GM12878 (cell line): ENCODE measurements at regions not wholly inside any gene's neighbourhood (a gene's known extent, or its start where the extent isn't known, plus 50 kb on each side); places are given as distances from the start of the nearest gene placed in this dataset.

Experiments used
- ATAC-seq: fragments of 200-7000 bp; cut with Tn5 transposase; 3 replicates; pipeline ENCODE4 v1.9.1; 2020; ENCODE audit warnings: mild to moderate bottlenecking, moderate library complexity
- BruUV-seq: library from RNA; stranded (reverse); fragments of 400-500 nt; replicated peaks from 2 replicates; lab custom pipeline; 2021; lab: Mats Ljungman, UMichigan
- CTCF ChIA-PET: fragments of 300-600 bp; sonication (Branson Sonifier 250); formaldehyde crosslinking; extraction: SDS; loops from one replicate; lab custom pipeline; 2021; ENCODE audit warnings: inconsistent platforms; lab: Yijun Ruan, JAX
- POLR2A ChIA-PET: fragments of 350-600 bp; formaldehyde crosslinking; extraction: SDS; loops from one replicate; lab custom pipeline; 2021; ENCODE audit warnings: inconsistent platforms; lab: Charles Lee
- RAD21 ChIA-PET: fragments of 300-600 bp; sonication (Branson Sonifier 250); formaldehyde crosslinking; loops from one replicate; lab custom pipeline; 2023; ENCODE audit warnings: antibody characterized with exemption; ENCODE audit not compliant: unreplicated experiment; lab: Charles Lee
- SMC1A ChIA-PET: fragments of 300-600 bp; sonication (Branson Sonifier 250); formaldehyde crosslinking; loops from one replicate; lab custom pipeline; 2023; ENCODE audit not compliant: unreplicated experiment, uncharacterized antibody; lab: Charles Lee
- DNase-seq: peaks from one replicate; pipeline ENCODE4 v3.0.0-alpha.2; 2011; ENCODE audit warnings: low read depth, low spot score
- FAIRE-seq: peaks from 3 replicates; lab custom pipeline; 2011; peaks lifted over from hg19 to GRCh38; lab: Jason Lieb, UNC
- H2AFZ ChIP-seq: 2 replicates; pipeline ENCODE4 v1.6.0; 2011; ENCODE audit warnings: low read depth, low read length, control low read depth; ENCODE audit not compliant: control insufficient read depth
- H3K27ac ChIP-seq: 2 replicates; pipeline ENCODE4 v1.5.1; 2011; ENCODE audit warnings: control low read depth; ENCODE audit not compliant: control insufficient read depth, insufficient read depth
- H3K27me3 ChIP-seq, 2 experiments: replicated peaks in 1 of 2; 2 replicates each; pipeline versions ENCODE4 v1.6.0 to v1.6.1; 2011; ENCODE audit warnings: low read length in 1 of 2; ENCODE audit not compliant: control insufficient read depth in 2 of 2, insufficient read depth in 2 of 2
- H3K36me3 ChIP-seq, 2 experiments: 2 replicates each; pipeline ENCODE4 v1.5.1; 2011; ENCODE audit warnings: low read length in 1 of 2; ENCODE audit not compliant: control insufficient read depth in 2 of 2, insufficient read depth in 2 of 2
- H3K4me1 ChIP-seq: 2 replicates; pipeline ENCODE4 v1.6.1; 2011; ENCODE audit warnings: mild to moderate bottlenecking, low read length, moderate library complexity, mixed read lengths; ENCODE audit not compliant: control insufficient read depth, insufficient read depth
- H3K4me2 ChIP-seq: 2 replicates; pipeline ENCODE4 v1.6.0; 2011; ENCODE audit warnings: control low read depth; ENCODE audit not compliant: control insufficient read depth, insufficient read depth
- H3K4me3 ChIP-seq: fragments of 200-600 bp; sonication (generic); 2 replicates; pipeline ENCODE4 v1.5.1; 2016
- H3K79me2 ChIP-seq: 2 replicates; pipeline ENCODE4 v1.6.0; 2011; ENCODE audit warnings: low read length; ENCODE audit not compliant: control insufficient read depth, insufficient read depth
- H3K9ac ChIP-seq: 2 replicates; pipeline ENCODE4 v1.8.0; 2011; ENCODE audit warnings: low read length, control low read depth, mixed read lengths; ENCODE audit not compliant: control insufficient read depth, insufficient read depth
- H3K9me3 ChIP-seq: replicated peaks from 3 replicates; pipeline ENCODE4 v1.5.1; 2011; ENCODE audit warnings: mild to moderate bottlenecking, low read length; ENCODE audit not compliant: control insufficient read depth, insufficient read depth
- H4K20me1 ChIP-seq: 2 replicates; pipeline ENCODE4 v1.6.0; 2011; ENCODE audit not compliant: control insufficient read depth, insufficient read depth
- BACH1 ChIP-seq: fragments of 450-650 bp; IDR thresholded peaks from 2 replicates; pipeline ENCODE4 v1.6.1; 2017; ENCODE audit warnings: mild to moderate bottlenecking, borderline replicate concordance
- KAT2A ChIP-seq: conservative IDR thresholded peaks from 2 replicates; pipeline ENCODE4 v1.6.1; 2011; ENCODE audit warnings: low read depth, low read length; ENCODE audit not compliant: control insufficient read depth
- MTA3 ChIP-seq: IDR thresholded peaks from 2 replicates; pipeline ENCODE4 v1.6.1; 2012; ENCODE audit warnings: low read length, inconsistent platforms, borderline replicate concordance
- RFX5 ChIP-seq: IDR thresholded peaks from 2 replicates; pipeline ENCODE4 v1.6.1; 2011; ENCODE audit warnings: low read depth, low read length, improper control_type of control experiment
- RUNX3 ChIP-seq: IDR thresholded peaks from 2 replicates; pipeline ENCODE4 v1.6.1; 2012; ENCODE audit warnings: low read length, inconsistent platforms
- SUPT20H ChIP-seq: IDR thresholded peaks from 2 replicates; pipeline ENCODE4 v1.6.1; 2011; ENCODE audit warnings: low read depth, mild to moderate bottlenecking, low read length, moderate library complexity, borderline replicate concordance; ENCODE audit not compliant: control insufficient read depth
- ZNF217 ChIP-seq: fragments of 450-650 bp; IDR thresholded peaks from 2 replicates; pipeline ENCODE4 v1.6.1; 2017; ENCODE audit warnings: antibody characterized with exemption, mild to moderate bottlenecking
- WGBS: methylation state at CpG from one replicate; pipeline ENCODE4 v1.1.6; 2016; ENCODE audit warnings: low lambda C conversion rate; ENCODE audit not compliant: insufficient replicate concordance, insufficient coverage; ENCODE audit errors: missing lambda C conversion rate; 5-methylcytosine and 5-hydroxymethylcytosine counted together
- in situ Hi-C: fragments of 300-500 bp; cut with MboI; formaldehyde crosslinking; loops from 9 replicates; pipeline ENCODE4 v1.14.3; 2018; ENCODE audit warnings: mixed read lengths
- intact Hi-C: fragments of 100-400 bp; cut with micrococcal nuclease; formaldehyde crosslinking; loops from one replicate; pipeline ENCODE4 v1.14.2; 2022; ENCODE audit not compliant: unreplicated experiment
- TF ChIP-seq, protein P1 (sequence below): fragments of 450-650 bp; formaldehyde crosslinking; IDR thresholded peaks from 2 replicates; pipeline ENCODE4 v1.4.0; 2020; ENCODE audit warnings: mild to moderate bottlenecking, moderate library complexity
- TF ChIP-seq, protein P2 (sequence below): fragments of 450-650 bp; IDR thresholded peaks from 2 replicates; pipeline ENCODE4 v1.6.1; 2017; ENCODE audit warnings: borderline replicate concordance
- TF ChIP-seq, protein P3 (sequence below): fragments of 450-650 bp; IDR thresholded peaks from 2 replicates; pipeline ENCODE4 v1.6.1; 2017; ENCODE audit warnings: mild to moderate bottlenecking, moderate library complexity
- TF ChIP-seq, protein P4 (sequence below): fragments of 450-650 bp; IDR thresholded peaks from 2 replicates; pipeline ENCODE4 v1.6.1; 2017; ENCODE audit warnings: low read depth, mild to moderate bottlenecking, moderate library complexity

DNA sequence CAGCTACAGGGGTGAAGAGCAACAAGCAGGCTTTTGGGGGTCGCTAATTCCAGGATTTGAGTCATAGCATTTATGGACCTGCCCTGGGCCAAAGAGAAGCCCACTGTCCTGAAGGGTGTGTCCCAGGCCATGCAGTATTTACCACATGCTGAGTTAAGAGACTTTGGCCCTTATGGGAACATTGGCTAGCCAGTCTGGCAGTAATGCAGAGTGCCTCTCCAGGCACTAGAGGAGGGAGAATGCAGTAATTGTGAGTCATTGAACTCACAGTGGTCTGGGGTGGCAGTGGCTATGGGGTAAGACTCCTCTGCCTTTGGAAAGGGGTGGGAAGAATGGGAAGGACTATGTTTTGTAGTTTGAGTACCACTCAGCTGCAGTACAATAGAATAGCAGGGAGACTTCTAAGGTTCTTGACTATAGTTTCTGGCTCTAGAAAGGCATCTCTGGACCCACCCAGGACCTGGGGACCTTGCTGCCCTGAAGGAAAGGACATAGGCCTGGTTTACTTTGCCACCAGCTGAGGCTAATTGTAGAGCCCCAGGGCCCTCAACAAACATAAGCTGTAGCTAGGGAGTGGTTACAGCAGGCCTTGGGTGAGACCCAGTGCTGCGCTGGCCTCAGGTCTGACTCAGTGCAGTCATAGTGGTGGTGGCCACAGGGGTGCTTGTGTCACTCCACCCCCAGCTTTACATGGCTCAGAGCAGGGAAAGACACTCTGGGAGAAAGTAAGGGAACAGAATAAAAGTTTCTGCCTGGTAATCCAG, 520.9 kb downstream of the HTR1B start:
- no peak overlapping the region for H3K27ac ChIP-seq
- H4K20me1 ChIP-seq, result no peaks in the 10 kb centered on the region
- H3K36me3 ChIP-seq, result no peaks in the 10 kb centered on the region
- no peaks in the 10 kb centered on the region for H3K9me3 ChIP-seq
- WGBS, result 0% methylated on average over 2 of the region's 2 CpGs
- H3K79me2 ChIP-seq, result no peaks in the 10 kb centered on the region
- FAIRE-seq (no peak), ATAC-seq (no peak), DNase-seq (no peak)
- no TSS peak for BruUV-seq
- H3K27me3 ChIP-seq, result no peaks in the 10 kb centered on the region
- ChIA-PET RAD21 (no interaction called here), POLR2A (no interaction called here), SMC1A (interaction anchor here (1.4 kb wide), 1 partner anchor 21 kb away, joined by 3 read pairs; no protein-coding TSS in a partner anchor), CTCF (no interaction called here)
- in situ Hi-C loops (no loop called here), intact Hi-C loops (no loop called here)
- no peak overlapping the region for H2AFZ ChIP-seq
- no peaks in the 10 kb centered on the region for H3K4me1 ChIP-seq
- H3K4me3 ChIP-seq, result no peak overlapping the region
- no peak overlapping the region for H3K9ac ChIP-seq
- H3K4me2 ChIP-seq, result no peak overlapping the region
- TF ChIP-seq, protein P1, sequence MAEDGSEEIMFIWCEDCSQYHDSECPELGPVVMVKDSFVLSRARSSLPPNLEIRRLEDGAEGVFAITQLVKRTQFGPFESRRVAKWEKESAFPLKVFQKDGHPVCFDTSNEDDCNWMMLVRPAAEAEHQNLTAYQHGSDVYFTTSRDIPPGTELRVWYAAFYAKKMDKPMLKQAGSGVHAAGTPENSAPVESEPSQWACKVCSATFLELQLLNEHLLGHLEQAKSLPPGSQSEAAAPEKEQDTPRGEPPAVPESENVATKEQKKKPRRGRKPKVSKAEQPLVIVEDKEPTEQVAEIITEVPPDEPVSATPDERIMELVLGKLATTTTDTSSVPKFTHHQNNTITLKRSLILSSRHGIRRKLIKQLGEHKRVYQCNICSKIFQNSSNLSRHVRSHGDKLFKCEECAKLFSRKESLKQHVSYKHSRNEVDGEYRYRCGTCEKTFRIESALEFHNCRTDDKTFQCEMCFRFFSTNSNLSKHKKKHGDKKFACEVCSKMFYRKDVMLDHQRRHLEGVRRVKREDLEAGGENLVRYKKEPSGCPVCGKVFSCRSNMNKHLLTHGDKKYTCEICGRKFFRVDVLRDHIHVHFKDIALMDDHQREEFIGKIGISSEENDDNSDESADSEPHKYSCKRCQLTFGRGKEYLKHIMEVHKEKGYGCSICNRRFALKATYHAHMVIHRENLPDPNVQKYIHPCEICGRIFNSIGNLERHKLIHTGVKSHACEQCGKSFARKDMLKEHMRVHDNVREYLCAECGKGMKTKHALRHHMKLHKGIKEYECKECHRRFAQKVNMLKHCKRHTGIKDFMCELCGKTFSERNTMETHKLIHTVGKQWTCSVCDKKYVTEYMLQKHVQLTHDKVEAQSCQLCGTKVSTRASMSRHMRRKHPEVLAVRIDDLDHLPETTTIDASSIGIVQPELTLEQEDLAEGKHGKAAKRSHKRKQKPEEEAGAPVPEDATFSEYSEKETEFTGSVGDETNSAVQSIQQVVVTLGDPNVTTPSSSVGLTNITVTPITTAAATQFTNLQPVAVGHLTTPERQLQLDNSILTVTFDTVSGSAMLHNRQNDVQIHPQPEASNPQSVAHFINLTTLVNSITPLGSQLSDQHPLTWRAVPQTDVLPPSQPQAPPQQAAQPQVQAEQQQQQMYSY (CRISPR knock-in tag), result no peak
- no peak for TF ChIP-seq ZNF217
- TF ChIP-seq, protein P2, sequence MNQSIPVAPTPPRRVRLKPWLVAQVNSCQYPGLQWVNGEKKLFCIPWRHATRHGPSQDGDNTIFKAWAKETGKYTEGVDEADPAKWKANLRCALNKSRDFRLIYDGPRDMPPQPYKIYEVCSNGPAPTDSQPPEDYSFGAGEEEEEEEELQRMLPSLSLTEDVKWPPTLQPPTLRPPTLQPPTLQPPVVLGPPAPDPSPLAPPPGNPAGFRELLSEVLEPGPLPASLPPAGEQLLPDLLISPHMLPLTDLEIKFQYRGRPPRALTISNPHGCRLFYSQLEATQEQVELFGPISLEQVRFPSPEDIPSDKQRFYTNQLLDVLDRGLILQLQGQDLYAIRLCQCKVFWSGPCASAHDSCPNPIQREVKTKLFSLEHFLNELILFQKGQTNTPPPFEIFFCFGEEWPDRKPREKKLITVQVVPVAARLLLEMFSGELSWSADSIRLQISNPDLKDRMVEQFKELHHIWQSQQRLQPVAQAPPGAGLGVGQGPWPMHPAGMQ, result no peak
- TF ChIP-seq, protein P3, sequence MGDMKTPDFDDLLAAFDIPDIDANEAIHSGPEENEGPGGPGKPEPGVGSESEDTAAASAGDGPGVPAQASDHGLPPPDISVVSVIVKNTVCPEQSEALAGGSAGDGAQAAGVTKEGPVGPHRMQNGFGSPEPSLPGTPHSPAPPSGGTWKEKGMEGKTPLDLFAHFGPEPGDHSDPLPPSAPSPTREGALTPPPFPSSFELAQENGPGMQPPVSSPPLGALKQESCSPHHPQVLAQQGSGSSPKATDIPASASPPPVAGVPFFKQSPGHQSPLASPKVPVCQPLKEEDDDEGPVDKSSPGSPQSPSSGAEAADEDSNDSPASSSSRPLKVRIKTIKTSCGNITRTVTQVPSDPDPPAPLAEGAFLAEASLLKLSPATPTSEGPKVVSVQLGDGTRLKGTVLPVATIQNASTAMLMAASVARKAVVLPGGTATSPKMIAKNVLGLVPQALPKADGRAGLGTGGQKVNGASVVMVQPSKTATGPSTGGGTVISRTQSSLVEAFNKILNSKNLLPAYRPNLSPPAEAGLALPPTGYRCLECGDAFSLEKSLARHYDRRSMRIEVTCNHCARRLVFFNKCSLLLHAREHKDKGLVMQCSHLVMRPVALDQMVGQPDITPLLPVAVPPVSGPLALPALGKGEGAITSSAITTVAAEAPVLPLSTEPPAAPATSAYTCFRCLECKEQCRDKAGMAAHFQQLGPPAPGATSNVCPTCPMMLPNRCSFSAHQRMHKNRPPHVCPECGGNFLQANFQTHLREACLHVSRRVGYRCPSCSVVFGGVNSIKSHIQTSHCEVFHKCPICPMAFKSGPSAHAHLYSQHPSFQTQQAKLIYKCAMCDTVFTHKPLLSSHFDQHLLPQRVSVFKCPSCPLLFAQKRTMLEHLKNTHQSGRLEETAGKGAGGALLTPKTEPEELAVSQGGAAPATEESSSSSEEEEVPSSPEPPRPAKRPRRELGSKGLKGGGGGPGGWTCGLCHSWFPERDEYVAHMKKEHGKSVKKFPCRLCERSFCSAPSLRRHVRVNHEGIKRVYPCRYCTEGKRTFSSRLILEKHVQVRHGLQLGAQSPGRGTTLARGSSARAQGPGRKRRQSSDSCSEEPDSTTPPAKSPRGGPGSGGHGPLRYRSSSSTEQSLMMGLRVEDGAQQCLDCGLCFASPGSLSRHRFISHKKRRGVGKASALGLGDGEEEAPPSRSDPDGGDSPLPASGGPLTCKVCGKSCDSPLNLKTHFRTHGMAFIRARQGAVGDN, result no peak
- no peak for TF ChIP-seq SUPT20H
- TF ChIP-seq KAT2A, result no peak
- TF ChIP-seq BACH1, result no peak
- no peak for TF ChIP-seq RUNX3
- TF ChIP-seq MTA3, result no peak
- TF ChIP-seq, protein P4, sequence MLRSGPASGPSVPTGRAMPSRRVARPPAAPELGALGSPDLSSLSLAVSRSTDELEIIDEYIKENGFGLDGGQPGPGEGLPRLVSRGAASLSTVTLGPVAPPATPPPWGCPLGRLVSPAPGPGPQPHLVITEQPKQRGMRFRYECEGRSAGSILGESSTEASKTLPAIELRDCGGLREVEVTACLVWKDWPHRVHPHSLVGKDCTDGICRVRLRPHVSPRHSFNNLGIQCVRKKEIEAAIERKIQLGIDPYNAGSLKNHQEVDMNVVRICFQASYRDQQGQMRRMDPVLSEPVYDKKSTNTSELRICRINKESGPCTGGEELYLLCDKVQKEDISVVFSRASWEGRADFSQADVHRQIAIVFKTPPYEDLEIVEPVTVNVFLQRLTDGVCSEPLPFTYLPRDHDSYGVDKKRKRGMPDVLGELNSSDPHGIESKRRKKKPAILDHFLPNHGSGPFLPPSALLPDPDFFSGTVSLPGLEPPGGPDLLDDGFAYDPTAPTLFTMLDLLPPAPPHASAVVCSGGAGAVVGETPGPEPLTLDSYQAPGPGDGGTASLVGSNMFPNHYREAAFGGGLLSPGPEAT, result no peak
- TF ChIP-seq RFX5, result no peak
